A673 (cell line): ENCODE measurements at regions not wholly inside any gene's neighbourhood (a gene's known extent, or its start where the extent isn't known, plus 50 kb on each side); places are given as distances from the start of the nearest gene placed in this dataset.

Experiments
- CTCF ChIP-seq: fragments of 300-800, 200-600 bp; sonication (generic); conservative IDR thresholded peaks from 2 replicates; pipeline ENCODE4 v1.5.1; 2017; ENCODE audit warnings: low read depth, mild to moderate bottlenecking, antibody characterized with exemption, low read length, moderate library complexity, mixed read lengths
- EZH2 ChIP-seq: fragments of 200-600 bp; sonication (generic); IDR thresholded peaks from 2 replicates; pipeline ENCODE4 v1.6.1; 2017; ENCODE audit warnings: borderline replicate concordance, low read depth, mild to moderate bottlenecking, mixed read lengths, antibody characterized with exemption, low read length; ENCODE audit not compliant: poor library complexity, severe bottlenecking

GRCh38 chr3:24646790-24647189 is 152.1 kb upstream of the THRB start:
- TF ChIP-seq EZH2 (no peak), CTCF (no peak)
